ENCODE measurements at regions not wholly inside any gene's neighbourhood (a gene's known extent, or its start where the extent isn't known, plus 50 kb on each side); places are given as distances from the start of the nearest gene placed in this dataset.

DNA sequence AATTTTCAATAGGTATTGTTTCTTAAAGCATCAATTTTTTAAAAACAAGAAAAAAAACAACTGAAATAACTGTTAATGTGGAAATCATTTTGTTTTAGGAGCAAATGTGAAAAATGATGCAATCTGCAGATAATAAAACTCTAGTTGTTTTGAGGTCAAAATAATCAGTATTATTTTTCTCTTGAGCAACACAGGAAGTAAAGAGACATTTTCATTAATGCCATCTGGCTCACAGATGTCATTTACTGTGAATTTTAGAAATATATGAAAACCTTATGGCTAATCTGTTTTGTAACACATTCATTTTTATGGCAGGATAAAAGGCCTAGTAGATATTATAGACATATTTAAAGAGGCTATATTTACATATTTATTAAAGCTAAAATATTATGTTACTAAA, 141.6 kb downstream of the PCDH18 start:
- no peak overlapping the region for H3K27ac ChIP-seq (ENCODE audit: insufficient read depth, low read length)
- H4K91ac ChIP-seq (ENCODE audit: insufficient read depth, low read depth, low read length) = no peak overlapping the region
- no peak overlapping the region for H3K23ac ChIP-seq (ENCODE audit: low read depth, low read length)
- no peak overlapping the region for H2AK9ac ChIP-seq (replicated peaks; ENCODE audit: low read depth, low read length, poor library complexity)
- no peak overlapping the region for H3K4me3 ChIP-seq (ENCODE audit: insufficient read depth, low read depth, low read length)
- H3K27me3 ChIP-seq (ENCODE audit: control insufficient read depth, insufficient read depth, low read length) = no peaks in the 10 kb centered on the region
- in situ Hi-C loops (cut with MboI; ENCODE audit: low sequenced_read_pairs) (no loop called here), intact Hi-C loops (cut with micrococcal nuclease) (no loop called here), dilution Hi-C loops (cut with HindIII; ENCODE audit: low sequenced_read_pairs, unreplicated experiment) (no loop called here)
- no peak overlapping the region for H4K5ac ChIP-seq (ENCODE audit: low read depth, low read length)
- H3K9ac ChIP-seq (ENCODE audit: low read depth, low read length) = no peak overlapping the region
- no peak overlapping the region for H3K14ac ChIP-seq (replicated peaks; ENCODE audit: low read depth, low read length)
- ChIA-PET POLR2A (ENCODE audit: unreplicated experiment) (no interaction called here), CTCF (no interaction called here)
- H3K4ac ChIP-seq (ENCODE audit: low read depth, low read length) = no peak overlapping the region
- H3K9me3 ChIP-seq (ENCODE audit: control insufficient read depth, insufficient read depth, low read length) = no peaks in the 10 kb centered on the region
- no peak overlapping the region for H3K56ac ChIP-seq (ENCODE audit: extremely low read depth, insufficient read depth, low read length)
- no peaks in the 10 kb centered on the region; the same call in 1 of the 2 replicates for H3K9me1 ChIP-seq (ENCODE audit: insufficient read depth, low read length)
- no peak overlapping the region for H2AFZ ChIP-seq (replicated peaks; ENCODE audit: low read length, poor library complexity)
- no peak overlapping the region for H2BK5ac ChIP-seq (ENCODE audit: low read depth, low read length, poor library complexity, severe bottlenecking)
- H2BK15ac ChIP-seq (ENCODE audit: low read depth, low read length) = no peak overlapping the region
- H2BK120ac ChIP-seq (ENCODE audit: low read depth, low read length) = no peak overlapping the region
- TF ChIP-seq FOS (IDR thresholded peaks at IDR 0.05; ENCODE audit: low read depth, low read length) = no peak
- peak; percentile 50; the same call in 1 of the 2 replicates for TF ChIP-seq CEBPB (IDR thresholded peaks at IDR 0.05; ENCODE audit: low read depth, low read length)
- TF ChIP-seq NFE2L2 (IDR thresholded peaks at IDR 0.05; ENCODE audit: low read depth, low read length) = no peak
- TF ChIP-seq MAFK (IDR thresholded peaks at IDR 0.05; ENCODE audit: low read depth, low read length) = no peak
- H3K18ac ChIP-seq (ENCODE audit: low read depth, low read length) = no peak overlapping the region
- no peaks in the 10 kb centered on the region for H4K20me1 ChIP-seq (ENCODE audit: insufficient read depth, low read length)
- H3K4me2 ChIP-seq (ENCODE audit: low read depth, low read length) = no peak overlapping the region
- H3K4me1 ChIP-seq (ENCODE audit: control insufficient read depth, insufficient read depth, low read length) = no peaks in the 10 kb centered on the region
- ATAC-seq (ENCODE audit: low read depth) (no peak), DNase-seq (peak; percentile 34)
- H4K8ac ChIP-seq (ENCODE audit: low read depth in 2 of 2, low read length in 2 of 2) = no peak overlapping the region
- H3K79me1 ChIP-seq (ENCODE audit: low read depth in 1 of 2, low read length in 2 of 2) = no peaks in the 10 kb centered on the region
- BruUV-seq (replicated peaks) = no TSS peak
- H2AK5ac ChIP-seq (ENCODE audit: low read depth, low read length) = no peak overlapping the region
- no peak overlapping the region for H2BK20ac ChIP-seq (ENCODE audit: low read depth, low read length)
- no peaks in the 10 kb centered on the region for H3K36me3 ChIP-seq (ENCODE audit: control insufficient read depth, insufficient read depth, low read length)

Data from IMR-90 (cell line).